Activated T-cell treated with anti-CD3 and anti-CD28 coated beads, Interleukin-2, amount 50 U/mL, for 1 hour (primary cell): ENCODE measurements at regions not wholly inside any gene's neighbourhood (a gene's known extent, or its start where the extent isn't known, plus 50 kb on each side); places are given as distances from the start of the nearest gene placed in this dataset.
"Not testable (repeated sequence)": the region's sequence is repeated elsewhere in the genome, so short reads cannot be mapped to it uniquely, and the experiment has no call there.

Experiments
- DNase-seq: peaks from one replicate; pipeline ENCODE4 v3.0.0-alpha.2; 2020

DNA sequence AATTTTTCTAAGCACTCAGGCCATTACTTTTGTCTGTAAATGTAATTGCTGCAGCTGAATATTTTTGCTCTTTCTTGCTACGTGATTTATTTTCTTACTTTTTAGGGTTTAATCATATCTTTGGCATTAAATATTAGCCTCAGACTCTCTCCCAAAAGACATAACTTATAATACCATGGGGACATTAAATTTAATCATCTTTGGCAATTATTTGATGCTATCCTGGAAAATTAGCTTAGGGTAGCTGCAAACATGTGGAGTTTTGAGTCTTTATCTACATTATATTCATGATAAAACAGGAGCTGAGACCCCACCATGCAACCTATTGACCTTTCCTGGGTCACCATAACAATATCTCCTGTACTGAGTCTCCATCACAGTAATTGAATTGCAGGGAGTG is 59.1 kb upstream of the EDAR start:
- no peak for DNase-seq

DNA sequence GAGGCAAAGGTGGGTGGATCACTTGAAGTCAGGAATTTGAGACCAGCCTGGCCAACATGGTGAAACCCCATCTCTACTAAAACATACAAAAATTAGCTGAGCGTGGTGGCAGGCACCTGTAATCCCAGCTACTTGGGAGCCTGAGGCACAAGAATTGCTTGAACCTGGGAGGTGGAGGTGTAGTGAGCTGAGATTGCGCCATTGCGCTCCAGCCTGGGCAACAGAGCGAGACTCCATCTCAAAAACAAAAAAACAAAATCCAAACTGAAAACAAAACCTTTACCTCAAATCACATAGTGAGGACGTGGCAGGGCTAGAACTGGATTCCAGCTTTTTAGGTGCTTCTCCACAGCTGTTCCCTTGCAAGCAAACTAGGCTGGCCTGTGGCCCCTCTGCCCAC is 58.5 kb upstream of the EDAR start:
- DNase-seq = not testable (repeated sequence)

DNA sequence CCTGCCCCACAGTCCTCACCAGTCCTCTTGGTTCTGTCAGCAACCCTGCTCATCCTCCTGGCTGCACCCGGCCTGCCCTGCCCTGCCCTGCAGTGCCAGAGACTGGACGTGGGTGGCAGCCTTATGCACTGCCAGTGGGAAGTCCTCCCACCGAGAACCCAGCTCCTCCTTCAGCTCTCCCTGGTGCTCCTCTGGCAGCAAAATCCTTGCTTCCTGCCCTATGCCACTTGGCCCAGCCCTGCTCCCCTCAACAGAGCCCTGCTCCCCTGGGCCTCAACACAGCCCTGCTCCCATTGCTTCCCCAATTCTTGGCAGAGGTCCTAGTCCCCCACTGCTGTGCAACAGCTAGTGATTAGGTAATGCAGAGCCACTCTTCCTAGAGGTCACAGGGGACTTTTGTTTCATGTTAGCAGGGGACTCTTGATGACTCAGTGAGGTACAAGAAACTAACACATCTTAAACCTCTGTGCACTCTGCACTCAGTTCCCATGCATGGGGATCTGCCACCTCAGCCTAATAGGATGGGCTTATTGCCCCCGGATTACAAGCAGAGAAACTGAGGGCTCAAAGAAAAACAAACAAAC is 58.0 kb upstream of the EDAR start:
- DNase-seq = no peak

DNA sequence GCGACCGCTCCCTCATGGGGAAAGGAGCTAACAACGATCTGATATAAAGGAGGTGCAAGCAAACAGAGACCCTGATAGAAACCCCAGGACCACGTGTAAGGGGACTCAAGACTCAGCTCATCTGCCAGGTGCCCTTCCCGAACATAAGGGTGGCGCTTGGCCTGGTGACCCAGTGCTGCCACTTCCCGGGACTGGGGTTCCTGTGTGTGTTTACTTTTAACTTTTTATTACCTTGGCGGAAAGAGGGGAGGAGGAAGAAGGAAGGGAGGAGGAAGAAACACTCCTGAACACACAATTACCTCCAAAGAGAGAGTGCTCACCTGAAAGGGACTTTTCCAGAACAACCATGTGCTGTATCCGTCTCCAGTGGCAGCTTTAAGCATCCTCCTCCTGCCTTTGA is 56.5 kb upstream of the EDAR start:
- DNase-seq = no peak

DNA sequence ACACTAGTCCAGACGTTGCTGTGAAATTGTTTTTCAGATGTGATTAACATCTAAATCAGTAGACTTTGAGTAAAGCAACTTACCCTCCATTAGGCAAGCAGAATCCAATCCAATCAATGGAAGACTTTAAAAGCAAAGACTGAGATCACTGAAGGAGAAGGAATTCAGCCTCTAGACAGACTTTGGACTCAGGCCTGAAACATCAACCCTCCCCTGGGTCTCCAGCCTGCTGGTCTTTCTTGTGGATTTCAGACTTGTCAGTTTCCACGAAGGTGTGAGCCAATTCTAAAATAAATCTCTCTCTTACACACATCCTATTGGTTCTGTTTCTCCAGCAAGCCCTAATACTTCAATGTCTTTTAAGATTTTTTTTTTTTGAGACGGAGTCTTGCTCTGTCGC is 50.0 kb upstream of the EDAR start:
- no peak for DNase-seq
